ENCODE measurements at regions not wholly inside any gene's neighbourhood (a gene's known extent, or its start where the extent isn't known, plus 50 kb on each side); places are given as distances from the start of the nearest gene placed in this dataset.

DNA sequence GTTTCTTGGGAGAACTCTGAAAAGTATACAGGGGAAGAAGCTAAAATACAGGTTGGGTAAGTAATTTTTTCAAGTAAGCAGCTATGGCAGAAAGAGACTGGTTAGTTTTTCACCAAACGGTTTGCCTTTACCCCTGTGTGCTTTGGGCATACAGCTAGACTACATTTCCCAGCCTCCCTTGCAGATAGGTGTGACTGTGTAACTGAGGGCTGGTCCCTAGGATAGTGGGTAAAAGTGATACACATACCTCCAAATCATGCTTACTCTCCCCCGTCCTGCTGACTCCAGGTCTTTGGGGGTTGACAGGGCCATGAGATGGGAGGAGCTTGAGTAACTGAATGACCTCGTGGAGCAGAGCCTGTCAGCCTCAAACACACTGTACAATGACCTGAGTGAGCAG lies 208.6 kb upstream of the GDNF start:
- Mint-ChIP-seq H3K27ac (ENCODE audit: unreplicated experiment) (no peak overlapping the region), H3K4me1 (ENCODE audit: unreplicated experiment) (no peaks in the 10 kb centered on the region), H3K4me3 (ENCODE audit: unreplicated experiment) (no peak overlapping the region), H3K36me3 (ENCODE audit: low read depth, unreplicated experiment) (no peaks in the 10 kb centered on the region), H3K27me3 (ENCODE audit: unreplicated experiment) (no peaks in the 10 kb centered on the region), H3K9me3 (ENCODE audit: unreplicated experiment) (no peaks in the 10 kb centered on the region)
- TF ChIP-seq, protein P1, sequence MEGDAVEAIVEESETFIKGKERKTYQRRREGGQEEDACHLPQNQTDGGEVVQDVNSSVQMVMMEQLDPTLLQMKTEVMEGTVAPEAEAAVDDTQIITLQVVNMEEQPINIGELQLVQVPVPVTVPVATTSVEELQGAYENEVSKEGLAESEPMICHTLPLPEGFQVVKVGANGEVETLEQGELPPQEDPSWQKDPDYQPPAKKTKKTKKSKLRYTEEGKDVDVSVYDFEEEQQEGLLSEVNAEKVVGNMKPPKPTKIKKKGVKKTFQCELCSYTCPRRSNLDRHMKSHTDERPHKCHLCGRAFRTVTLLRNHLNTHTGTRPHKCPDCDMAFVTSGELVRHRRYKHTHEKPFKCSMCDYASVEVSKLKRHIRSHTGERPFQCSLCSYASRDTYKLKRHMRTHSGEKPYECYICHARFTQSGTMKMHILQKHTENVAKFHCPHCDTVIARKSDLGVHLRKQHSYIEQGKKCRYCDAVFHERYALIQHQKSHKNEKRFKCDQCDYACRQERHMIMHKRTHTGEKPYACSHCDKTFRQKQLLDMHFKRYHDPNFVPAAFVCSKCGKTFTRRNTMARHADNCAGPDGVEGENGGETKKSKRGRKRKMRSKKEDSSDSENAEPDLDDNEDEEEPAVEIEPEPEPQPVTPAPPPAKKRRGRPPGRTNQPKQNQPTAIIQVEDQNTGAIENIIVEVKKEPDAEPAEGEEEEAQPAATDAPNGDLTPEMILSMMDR (IDR thresholded peaks at IDR 0.05; ENCODE audit: unreplicated experiment), result no peak
- no peak for DNase-seq (ENCODE audit: low spot score)

GRCh38 chr5:38046103-38046502 lies 206.3 kb upstream of the GDNF start:
- H3K36me3 Mint-ChIP-seq (ENCODE audit: low read depth, unreplicated experiment), result no peaks in the 10 kb centered on the region
- no peaks in the 10 kb centered on the region for H3K4me1 Mint-ChIP-seq (ENCODE audit: unreplicated experiment)
- H3K4me3 Mint-ChIP-seq (ENCODE audit: unreplicated experiment), result no peak overlapping the region
- no peak overlapping the region for H3K27ac Mint-ChIP-seq (ENCODE audit: unreplicated experiment)
- H3K27me3 Mint-ChIP-seq (ENCODE audit: unreplicated experiment), result no peaks in the 10 kb centered on the region
- no peaks in the 10 kb centered on the region for H3K9me3 Mint-ChIP-seq (ENCODE audit: unreplicated experiment)
- TF ChIP-seq, protein P1 (IDR thresholded peaks at IDR 0.05; ENCODE audit: unreplicated experiment), result no peak
- DNase-seq (ENCODE audit: low spot score), result no peak

DNA sequence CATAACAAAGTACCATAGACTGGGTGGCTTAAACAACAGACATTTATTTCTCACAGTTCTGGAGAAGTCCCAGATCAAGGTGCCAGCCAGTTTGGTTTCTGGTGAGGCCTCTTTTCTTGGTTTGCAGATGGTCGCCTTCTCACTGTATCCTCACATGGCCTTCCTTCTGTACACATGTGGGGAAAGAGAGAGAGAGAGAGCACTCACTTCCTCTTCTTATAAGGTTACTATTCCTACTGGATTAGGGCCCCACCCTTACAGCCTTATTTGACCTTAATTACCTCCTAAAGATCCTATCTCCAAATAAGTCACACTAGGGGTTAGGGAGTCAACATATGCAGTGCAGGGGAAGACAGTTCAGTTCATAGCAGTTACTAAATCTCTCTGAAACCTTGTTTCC lies 205.6 kb upstream of the GDNF start:
- Mint-ChIP-seq H3K27ac (ENCODE audit: unreplicated experiment) (no peak overlapping the region), H3K27me3 (ENCODE audit: unreplicated experiment) (no peaks in the 10 kb centered on the region), H3K36me3 (ENCODE audit: low read depth, unreplicated experiment) (no peaks in the 10 kb centered on the region), H3K4me3 (ENCODE audit: unreplicated experiment) (no peak overlapping the region), H3K9me3 (ENCODE audit: unreplicated experiment) (no peaks in the 10 kb centered on the region), H3K4me1 (ENCODE audit: unreplicated experiment) (no peaks in the 10 kb centered on the region)
- no peak for DNase-seq (ENCODE audit: low spot score)
- TF ChIP-seq, protein P1 (IDR thresholded peaks at IDR 0.05; ENCODE audit: unreplicated experiment), result no peak

DNA sequence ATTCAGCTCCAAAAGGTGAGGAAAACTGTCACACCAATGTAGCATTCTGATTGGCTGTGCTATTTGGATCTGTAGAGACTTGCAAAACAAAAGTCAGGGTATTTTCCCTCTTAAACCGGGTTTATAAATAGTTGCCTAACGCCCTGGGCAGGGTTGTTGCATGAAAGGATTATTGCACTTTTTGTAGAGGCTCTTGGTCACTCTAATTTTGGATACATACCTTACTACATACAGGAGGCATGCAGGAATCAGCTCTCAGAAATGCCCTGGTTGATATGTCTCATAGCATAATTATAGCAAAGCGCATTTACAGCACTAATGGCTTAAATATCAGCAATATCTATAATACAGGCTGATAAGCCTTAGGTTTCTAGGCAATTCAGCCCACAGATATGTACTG lies 200.0 kb upstream of the GDNF start:
- Mint-ChIP-seq H3K4me1 (ENCODE audit: unreplicated experiment) (no peaks in the 10 kb centered on the region), H3K4me3 (ENCODE audit: unreplicated experiment) (no peak overlapping the region), H3K9me3 (ENCODE audit: unreplicated experiment) (no peaks in the 10 kb centered on the region), H3K27me3 (ENCODE audit: unreplicated experiment) (no peaks in the 10 kb centered on the region), H3K36me3 (ENCODE audit: low read depth, unreplicated experiment) (no peaks in the 10 kb centered on the region), H3K27ac (ENCODE audit: unreplicated experiment) (no peak overlapping the region)
- TF ChIP-seq, protein P1 (IDR thresholded peaks at IDR 0.05; ENCODE audit: unreplicated experiment), result no peak
- no peak for DNase-seq (ENCODE audit: low spot score)

- Mint-ChIP-seq H3K36me3 (ENCODE audit: low read depth, unreplicated experiment) (no peaks in the 10 kb centered on the region), H3K27me3 (ENCODE audit: unreplicated experiment) (no peaks in the 10 kb centered on the region), H3K4me3 (ENCODE audit: unreplicated experiment) (no peak overlapping the region), H3K4me1 (ENCODE audit: unreplicated experiment) (no peaks in the 10 kb centered on the region), H3K9me3 (ENCODE audit: unreplicated experiment) (no peaks in the 10 kb centered on the region), H3K27ac (ENCODE audit: unreplicated experiment) (no peak overlapping the region)
- no peak for DNase-seq (ENCODE audit: low spot score)
- TF ChIP-seq, protein P1 (IDR thresholded peaks at IDR 0.05; ENCODE audit: unreplicated experiment), result no peak
Observed at GRCh38 chr5:38039091-38039490, 199.2 kb upstream of the GDNF start.
